ENCODE measurements at regions not wholly inside any gene's neighbourhood (a gene's known extent, or its start where the extent isn't known, plus 50 kb on each side); places are given as distances from the start of the nearest gene placed in this dataset.

- DNase-seq: no peak
Observed at GRCh38 chr9:95666096-95666784, 149.5 kb upstream of the PTCH1 start.

- no peak for DNase-seq
Observed at GRCh38 chr9:95653246-95653645, 136.5 kb upstream of the PTCH1 start.

- no peak for DNase-seq
Observed at GRCh38 chr9:95650720-95651119, 133.9 kb upstream of the PTCH1 start.

GRCh38 chr9:95649801-95650213 lies 133.0 kb upstream of the PTCH1 start:
- no peak for DNase-seq

GRCh38 chr9:95648225-95648624 lies 131.5 kb upstream of the PTCH1 start:
- no peak for DNase-seq

- DNase-seq: no peak
Observed at GRCh38 chr9:95645992-95646391, 129.2 kb upstream of the PTCH1 start.

GRCh38 chr9:95645579-95645978 lies 128.8 kb upstream of the PTCH1 start:
- no peak for DNase-seq

- no peak for DNase-seq
Observed at GRCh38 chr9:95644377-95644776, 127.6 kb upstream of the PTCH1 start.

GRCh38 chr9:95643619-95644018 lies 126.8 kb upstream of the PTCH1 start:
- no peak for DNase-seq

- DNase-seq: no peak
Observed at GRCh38 chr9:95642189-95642588, 125.4 kb upstream of the PTCH1 start.

GRCh38 chr9:95641586-95641985 lies 124.8 kb upstream of the PTCH1 start:
- DNase-seq: no peak

GRCh38 chr9:95640336-95640735 lies 123.6 kb upstream of the PTCH1 start:
- DNase-seq: no peak

- no peak for DNase-seq
Observed at GRCh38 chr9:95635986-95636671, 119.4 kb upstream of the PTCH1 start.

- DNase-seq: no peak
Observed at GRCh38 chr9:95634536-95634935, 117.8 kb upstream of the PTCH1 start.

- no peak for DNase-seq
Observed at GRCh38 chr9:95634114-95634513, 117.3 kb upstream of the PTCH1 start.

- DNase-seq: no peak
Observed at GRCh38 chr9:95629585-95629984, 112.8 kb upstream of the PTCH1 start.

- no peak for DNase-seq
Observed at GRCh38 chr9:95627802-95628201, 111.0 kb upstream of the PTCH1 start.

GRCh38 chr9:95626885-95627558 lies 110.3 kb upstream of the PTCH1 start:
- DNase-seq: peak; percentile 57

GRCh38 chr9:95626341-95626740 lies 109.6 kb upstream of the PTCH1 start:
- no peak for DNase-seq

- DNase-seq: no peak
Observed at GRCh38 chr9:95623640-95624039, 106.9 kb upstream of the PTCH1 start.

- no peak for DNase-seq
Observed at GRCh38 chr9:95620722-95621121, 104.0 kb upstream of the PTCH1 start.

- no peak for DNase-seq
Observed at GRCh38 chr9:95620314-95620713, 103.5 kb upstream of the PTCH1 start.

- DNase-seq: no peak
Observed at GRCh38 chr9:95615246-95615645, 98.5 kb upstream of the PTCH1 start.

- no peak for DNase-seq
Observed at GRCh38 chr9:95613670-95614069, 96.9 kb upstream of the PTCH1 start.

Data from activated CD8-positive, alpha-beta memory T cell treated with anti-CD3 and anti-CD28 coated beads, Interleukin-2, amount 50 U/mL, for 48 hours (primary cell).